ENCODE measurements at regions not wholly inside any gene's neighbourhood (a gene's known extent, or its start where the extent isn't known, plus 50 kb on each side); places are given as distances from the start of the nearest gene placed in this dataset.

- H3K4me1 ChIP-seq = peaks cover 0 to 25% (median 8%) of the 10 kb centered on the region in 4 donors
- H3K27ac ChIP-seq = no peak overlapping the region
- no peak for TF ChIP-seq CTCF (IDR thresholded peaks at IDR 0.05)
- no peaks in the 10 kb centered on the region for H3K27me3 ChIP-seq
- H3K9me3 ChIP-seq = no peaks in the 10 kb centered on the region
- no peaks in the 10 kb centered on the region for H3K36me3 ChIP-seq
- H3K4me3 ChIP-seq = no peak overlapping the region
- intact Hi-C loops (cut with DNase I; ENCODE audit: low total_unique reads) = no loop called here
- DNase-seq = no peak
These were observed 284.2 kb upstream of the SOX5 start for GRCh38 chr12:24233519-24234246.

GRCh38 chr12:24232531-24232930 lies 283.1 kb upstream of the SOX5 start:
- Histone ChIP-seq H3K4me1 (peaks cover 0 to 37% (median 12%) of the 10 kb centered on the region in 4 donors), H3K27me3 (no peaks in the 10 kb centered on the region), H3K27ac (no peak overlapping the region), H3K9me3 (no peaks in the 10 kb centered on the region), H3K36me3 (no peaks in the 10 kb centered on the region), H3K4me3 (no peak overlapping the region)
- TF ChIP-seq CTCF (IDR thresholded peaks at IDR 0.05) = no peak
- intact Hi-C loops (cut with DNase I; ENCODE audit: low total_unique reads) = no loop called here
- DNase-seq = no peak

- intact Hi-C loops (cut with DNase I; ENCODE audit: low total_unique reads) = no loop called here
- Histone ChIP-seq H3K4me3 (no peak overlapping the region), H3K9me3 (no peaks in the 10 kb centered on the region), H3K27me3 (no peaks in the 10 kb centered on the region), H3K36me3 (no peaks in the 10 kb centered on the region), H3K4me1 (peaks cover 0 to 49% (median 22%) of the 10 kb centered on the region in 4 donors), H3K27ac (no peak overlapping the region)
- no peak for TF ChIP-seq CTCF (IDR thresholded peaks at IDR 0.05)
- no peak for DNase-seq
These were observed 281.8 kb upstream of the SOX5 start for GRCh38 chr12:24231298-24231697.

GRCh38 chr12:24230061-24230701 lies 280.7 kb upstream of the SOX5 start:
- no peak overlapping the region for H3K27ac ChIP-seq

GRCh38 chr12:24229031-24229700 lies 279.7 kb upstream of the SOX5 start:
- TF ChIP-seq CTCF (IDR thresholded peaks at IDR 0.05) = no peak
- intact Hi-C loops (cut with DNase I; ENCODE audit: low total_unique reads) = no loop called here
- H3K4me3 ChIP-seq = no peak overlapping the region
- no peaks in the 10 kb centered on the region for H3K27me3 ChIP-seq
- peaks cover 0 to 47% (median 23%) of the 10 kb centered on the region in 4 donors for H3K4me1 ChIP-seq
- no peaks in the 10 kb centered on the region for H3K9me3 ChIP-seq
- no peak overlapping the region for H3K27ac ChIP-seq
- no peaks in the 10 kb centered on the region for H3K36me3 ChIP-seq
- no peak for DNase-seq

More at GRCh38 chr12:24230061-24230701, 280.7 kb upstream of the SOX5 start:
- no peaks in the 10 kb centered on the region for H3K27me3 ChIP-seq
- DNase-seq = no peak
- no peak overlapping the region for H3K4me3 ChIP-seq
- no peaks in the 10 kb centered on the region for H3K36me3 ChIP-seq
- peaks cover 0 to 49% (median 23%) of the 10 kb centered on the region in 4 donors for H3K4me1 ChIP-seq
- no peaks in the 10 kb centered on the region for H3K9me3 ChIP-seq
- intact Hi-C loops (cut with DNase I; ENCODE audit: low total_unique reads) = no loop called here
- no peak for TF ChIP-seq CTCF (IDR thresholded peaks at IDR 0.05)
